GM21723 (cell line): ENCODE measurements at regions not wholly inside any gene's neighbourhood (a gene's known extent, or its start where the extent isn't known, plus 50 kb on each side); places are given as distances from the start of the nearest gene placed in this dataset.

Experiments used
- ATAC-seq: cut with Tn5 transposase; IDR thresholded peaks from one replicate; pipeline ENCODE4 v1.9.1; 2021; ENCODE audit warnings: mild to moderate bottlenecking, moderate library complexity; ENCODE audit not compliant: unreplicated experiment

DNA sequence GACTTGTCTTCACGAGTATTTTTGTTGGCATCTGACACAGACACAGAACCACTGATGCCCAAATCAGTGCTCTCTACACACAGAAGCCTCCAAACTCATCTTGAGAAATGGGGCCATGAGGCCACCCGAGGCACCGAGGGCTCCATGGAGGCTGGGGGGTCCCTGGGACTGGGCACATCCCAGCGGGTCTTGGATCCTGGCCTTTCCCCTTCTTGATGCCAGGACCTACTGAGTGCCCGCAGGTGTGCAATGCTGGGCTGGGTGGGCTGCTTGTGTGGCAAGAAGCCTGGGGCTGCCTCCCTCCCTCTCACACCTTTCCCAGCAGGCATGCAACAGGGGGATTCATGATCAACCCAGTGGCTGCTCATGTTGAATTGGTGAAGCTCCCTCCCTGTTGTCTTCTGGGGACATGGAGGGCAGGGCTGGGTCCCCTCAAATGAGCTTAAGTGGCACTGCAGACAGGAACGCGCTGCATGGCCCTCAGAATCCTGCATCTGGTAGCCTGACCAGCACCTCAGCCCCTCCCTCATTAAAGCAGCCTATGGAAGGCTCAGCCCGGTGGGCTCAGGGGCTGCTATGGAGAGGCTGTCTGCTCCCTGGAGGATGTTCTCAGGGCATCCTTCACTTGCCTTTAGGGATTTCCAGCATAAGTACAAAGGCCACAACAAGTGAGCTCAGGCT lies 63.7 kb upstream of the SIMC1 start:
- ATAC-seq = no peak

DNA sequence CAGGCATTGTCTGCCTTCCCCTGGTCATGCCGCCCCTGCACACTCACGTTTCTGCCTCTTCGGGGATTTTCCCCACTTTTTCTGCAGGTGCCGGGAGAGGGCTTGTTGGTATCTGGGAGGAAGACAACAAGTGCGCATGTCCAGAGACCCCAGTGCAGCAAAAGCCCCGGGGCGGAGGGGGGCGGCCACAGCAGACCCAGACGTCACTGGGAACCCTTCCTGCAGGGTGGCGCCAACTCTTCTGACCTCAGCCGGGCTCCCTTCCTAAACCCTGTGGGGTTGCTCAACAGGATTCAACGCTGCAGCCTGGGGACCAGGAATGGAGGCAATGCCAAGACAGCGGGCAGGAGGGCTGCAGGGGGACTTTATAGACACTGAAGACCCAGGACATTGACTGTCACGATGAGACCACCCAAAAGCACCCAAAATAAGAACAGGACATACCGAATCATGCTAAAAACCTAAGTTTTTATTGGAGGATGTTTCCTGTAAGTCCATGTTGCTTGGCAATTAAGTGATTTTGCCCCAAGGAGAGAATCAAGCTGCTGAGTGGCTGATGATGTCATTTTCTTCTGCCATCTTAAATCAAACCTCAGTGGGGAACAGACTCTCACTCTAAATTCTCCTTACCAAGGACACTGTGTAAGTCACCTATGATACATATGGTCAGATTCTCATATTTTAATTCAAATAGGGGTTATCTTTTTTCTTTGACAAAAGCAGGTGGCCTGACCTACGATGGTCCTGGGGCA lies 62.9 kb upstream of the SIMC1 start:
- ATAC-seq = no peak

DNA sequence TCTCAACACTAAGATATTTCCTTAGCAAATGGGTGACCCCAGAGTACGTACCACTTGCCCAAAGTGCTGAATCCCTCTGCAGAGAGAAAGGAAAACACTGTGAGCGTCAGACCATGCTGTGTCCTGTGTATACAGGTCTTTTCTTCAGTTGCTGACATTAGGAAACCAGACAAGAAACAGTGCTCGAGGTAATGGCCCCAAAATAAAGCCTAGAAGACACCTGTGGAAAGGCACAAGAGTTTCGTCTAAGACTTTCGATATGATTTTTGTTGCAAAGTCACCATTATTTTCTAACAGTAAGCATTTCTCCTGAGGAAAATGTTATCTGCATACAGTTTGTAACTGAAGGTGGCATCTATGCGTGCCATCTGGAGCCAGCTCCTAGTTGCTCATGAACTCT lies 62.0 kb upstream of the SIMC1 start:
- no peak for ATAC-seq

DNA sequence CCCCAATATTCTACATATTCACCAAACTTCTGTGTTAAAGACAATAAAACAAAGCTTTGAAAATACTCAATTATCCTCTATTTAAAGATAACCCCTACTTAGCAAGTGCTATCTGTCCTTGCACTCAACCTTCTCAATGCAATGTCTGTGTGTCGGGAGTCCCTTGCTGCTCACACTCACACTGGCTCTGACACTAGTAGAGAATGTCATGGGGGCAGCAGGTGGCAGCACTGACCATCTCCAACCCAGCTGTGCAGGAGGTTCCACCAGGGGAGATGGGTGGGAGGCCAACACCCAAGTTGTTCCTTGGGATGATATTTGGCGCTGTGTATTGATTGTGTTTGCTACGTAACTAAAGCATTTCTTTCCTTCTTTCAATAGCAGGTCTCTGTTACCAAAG lies 59.4 kb upstream of the SIMC1 start:
- ATAC-seq = no peak

DNA sequence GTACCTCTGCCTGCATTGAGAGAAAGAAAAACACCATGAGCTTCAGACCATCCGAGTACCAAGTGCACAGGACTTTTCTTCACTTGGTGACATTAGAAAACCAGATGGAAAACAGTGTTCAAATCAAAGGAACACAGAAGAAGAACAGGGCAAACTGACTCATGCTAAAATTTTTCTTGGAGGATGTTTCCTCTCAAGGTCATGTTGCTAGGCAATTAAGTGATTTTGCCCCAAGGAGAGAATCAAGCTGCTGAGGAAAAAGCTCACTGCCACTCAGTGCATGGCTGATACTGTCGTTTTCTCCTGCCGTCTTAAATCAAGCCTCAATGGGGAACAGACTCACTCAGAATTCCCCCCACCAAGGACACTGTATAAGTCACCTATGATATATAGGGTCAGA lies 57.9 kb upstream of the SIMC1 start:
- no peak for ATAC-seq

DNA sequence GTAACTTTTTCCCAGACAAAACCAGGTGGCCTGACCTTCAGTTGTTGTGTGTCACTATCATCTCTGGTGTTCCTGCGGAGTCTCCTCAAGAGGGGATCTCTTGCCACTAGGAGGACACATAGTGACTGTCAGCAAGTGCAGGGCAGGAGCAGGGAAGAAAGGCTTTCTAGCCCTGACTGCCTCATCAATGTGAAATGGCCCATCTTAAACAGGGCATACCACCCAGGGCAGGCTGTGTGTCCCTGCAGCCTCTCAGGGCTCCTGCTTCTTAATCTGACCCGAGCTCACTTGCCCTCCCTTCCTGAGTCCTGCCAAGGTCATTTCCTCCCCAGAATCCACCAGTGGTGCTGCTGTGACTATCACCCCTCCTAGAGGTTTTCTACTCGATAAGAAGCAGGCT lies 57.4 kb upstream of the SIMC1 start:
- ATAC-seq = no peak

DNA sequence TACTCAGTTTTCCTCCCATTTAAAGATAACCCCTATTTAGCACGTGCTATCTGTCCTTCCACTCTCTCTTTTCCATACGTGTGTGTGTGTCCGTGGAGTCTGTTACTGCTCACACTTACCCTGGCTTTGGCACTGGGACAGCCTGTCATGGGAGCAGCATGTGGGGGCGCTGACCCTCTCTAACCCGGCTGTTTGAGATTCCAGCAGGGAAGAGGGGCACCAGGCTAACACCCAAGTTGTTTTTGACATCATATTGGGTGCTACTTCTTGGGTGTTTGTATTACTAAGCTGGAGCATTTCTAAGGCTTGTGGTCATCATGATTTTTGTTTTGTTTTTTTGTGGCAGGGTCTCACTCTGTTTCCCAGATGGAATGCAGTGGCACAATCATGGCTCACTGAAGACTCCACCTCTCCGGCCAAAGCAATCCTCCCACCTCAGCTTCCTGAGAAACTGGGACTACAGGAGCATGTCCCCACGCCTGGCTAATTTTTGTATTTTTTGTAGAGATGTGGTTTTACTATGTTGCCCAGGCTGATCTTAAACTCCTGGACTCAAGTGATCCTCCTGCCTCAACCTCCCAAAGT lies 56.9 kb upstream of the SIMC1 start:
- ATAC-seq = no peak

DNA sequence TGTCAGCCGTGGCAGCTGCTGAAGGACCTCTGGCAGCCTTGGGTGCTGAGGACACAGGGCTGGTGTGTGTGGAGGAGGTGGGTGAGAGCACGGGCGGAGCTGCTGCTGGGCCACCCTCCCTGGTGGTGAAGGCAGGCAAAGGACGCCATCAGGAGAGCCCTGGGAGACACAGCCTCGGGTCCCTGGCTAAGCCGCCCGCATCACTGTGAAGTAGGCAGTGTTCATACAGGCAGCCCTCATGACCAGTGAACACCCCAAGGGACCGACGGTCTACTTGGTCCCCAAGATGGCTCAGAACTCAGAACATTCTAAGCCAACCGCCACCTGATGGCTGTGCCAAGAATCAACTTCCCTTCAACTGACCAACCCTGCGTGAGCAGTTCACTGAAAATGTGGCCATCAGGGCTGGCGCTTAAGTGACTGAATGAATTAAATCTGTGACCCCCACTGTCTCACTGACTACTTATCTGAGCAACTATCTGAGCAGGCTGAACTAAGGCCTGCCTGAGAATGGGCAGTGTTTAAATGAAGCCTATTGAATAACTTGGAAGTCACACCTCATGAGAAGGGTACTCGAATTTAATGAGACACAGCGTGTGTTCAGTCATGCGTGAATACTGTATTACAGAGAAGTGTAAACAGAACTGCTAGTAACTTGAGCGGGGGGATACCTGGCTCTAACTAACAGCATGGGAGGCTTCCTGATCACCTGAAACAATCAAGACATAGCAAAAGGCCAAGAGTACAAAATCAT lies 54.7 kb upstream of the SIMC1 start:
- no peak for ATAC-seq

DNA sequence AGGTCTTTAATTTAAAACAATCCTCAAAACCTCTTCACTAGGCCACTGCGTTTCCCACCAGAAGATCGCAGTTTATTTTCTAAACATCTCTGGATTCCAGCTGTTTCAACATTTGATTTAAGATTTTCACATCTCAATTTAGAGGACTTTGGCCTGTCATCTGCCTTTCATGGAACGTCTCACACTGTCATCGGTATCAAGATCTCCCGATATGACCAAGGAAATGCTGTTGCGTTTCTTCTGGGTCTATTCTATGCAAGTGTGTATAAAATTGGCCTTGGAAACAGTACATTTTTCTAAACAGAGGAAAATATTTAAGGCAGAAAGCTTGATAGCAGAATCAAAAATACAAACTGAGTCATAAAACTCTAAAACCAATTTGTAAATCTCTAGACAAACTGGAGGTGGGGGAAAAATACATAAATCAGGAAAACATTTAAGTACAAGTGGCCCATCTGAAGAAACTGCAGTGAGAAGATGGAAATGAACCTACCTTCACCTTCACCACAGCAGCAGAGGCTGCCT lies 53.6 kb upstream of the SIMC1 start:
- no peak for ATAC-seq

DNA sequence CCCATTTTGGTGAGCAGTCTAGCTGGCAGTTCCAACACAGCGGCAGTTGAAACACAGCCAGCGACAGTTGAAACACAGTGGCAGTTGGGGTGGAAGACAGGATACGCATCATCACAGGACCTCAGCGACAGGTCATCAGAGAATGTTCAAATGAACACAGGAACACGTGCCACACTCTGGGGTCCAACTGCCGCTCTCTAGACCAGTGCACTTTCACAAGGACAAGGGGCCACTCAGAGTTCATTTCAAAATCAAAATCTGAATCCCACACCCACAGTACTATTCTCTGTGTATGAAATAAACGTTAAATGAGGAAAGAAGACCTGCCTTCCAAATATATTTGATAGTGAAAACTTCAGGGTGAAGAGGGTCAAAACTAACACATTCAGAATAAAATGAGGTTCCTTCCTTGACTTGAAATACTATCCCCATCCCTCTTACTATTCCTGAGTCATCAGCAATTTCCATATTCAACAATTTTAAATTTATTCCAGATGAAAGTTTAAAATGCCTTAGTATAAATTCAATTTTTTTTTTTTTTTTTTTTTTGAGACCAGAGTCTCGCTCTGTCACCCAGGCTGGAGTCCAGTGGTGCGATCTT lies 53.0 kb upstream of the SIMC1 start:
- ATAC-seq = no peak

DNA sequence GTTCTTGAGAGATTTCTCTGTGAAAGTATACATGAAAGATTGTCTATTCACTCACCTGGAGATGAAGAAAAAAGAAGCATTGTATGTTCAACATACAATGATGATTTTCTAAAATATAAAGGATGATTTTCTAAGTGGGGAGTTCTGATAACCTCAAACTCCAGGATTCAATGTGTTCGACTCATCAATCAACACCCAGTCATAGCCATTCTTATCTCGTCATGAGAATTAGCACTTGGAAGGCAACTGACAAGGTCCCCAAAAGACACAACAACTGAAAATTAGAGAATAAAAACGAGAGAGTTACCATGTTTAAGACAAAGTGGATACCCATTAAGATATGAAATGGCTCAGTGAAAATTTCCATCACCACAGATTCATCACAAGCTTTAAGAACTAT lies 52.1 kb upstream of the SIMC1 start:
- ATAC-seq = no peak

DNA sequence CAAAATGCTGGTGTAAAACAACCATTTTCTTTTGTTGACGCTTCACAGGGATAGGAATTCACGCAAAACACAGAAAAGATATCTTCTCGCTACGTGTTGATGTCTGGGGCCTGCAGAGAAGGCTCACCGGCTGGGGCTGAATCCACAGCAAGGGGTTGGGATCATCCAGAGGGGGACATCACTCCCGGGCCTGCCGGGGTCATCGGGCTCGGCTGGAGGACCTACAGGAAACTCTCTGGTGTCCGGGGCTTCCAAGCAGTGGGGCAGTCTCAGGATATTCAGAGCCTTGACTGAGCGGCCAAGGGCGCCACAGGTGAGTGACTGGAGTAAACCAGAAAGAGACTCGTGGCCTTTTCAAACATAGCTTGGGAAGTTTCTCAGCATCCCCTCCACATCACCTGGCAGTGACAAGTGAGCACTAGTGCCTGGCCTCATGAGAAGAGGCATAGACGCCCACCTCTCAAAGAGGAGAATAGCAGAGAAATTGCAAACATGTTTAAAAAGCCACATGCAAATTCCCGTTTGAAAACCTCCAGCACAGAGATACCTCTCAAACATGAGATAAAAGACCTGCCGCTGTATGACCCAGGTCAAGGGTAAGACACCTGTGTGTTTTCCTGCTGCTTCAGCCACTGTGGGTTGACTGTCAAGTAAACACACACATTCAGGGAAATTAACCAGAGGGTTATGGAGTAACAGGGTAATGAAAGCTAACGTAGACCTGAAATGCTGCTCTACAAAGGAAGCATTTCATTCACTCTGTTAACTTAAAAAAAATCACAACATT lies 50.8 kb upstream of the SIMC1 start:
- no peak for ATAC-seq

DNA sequence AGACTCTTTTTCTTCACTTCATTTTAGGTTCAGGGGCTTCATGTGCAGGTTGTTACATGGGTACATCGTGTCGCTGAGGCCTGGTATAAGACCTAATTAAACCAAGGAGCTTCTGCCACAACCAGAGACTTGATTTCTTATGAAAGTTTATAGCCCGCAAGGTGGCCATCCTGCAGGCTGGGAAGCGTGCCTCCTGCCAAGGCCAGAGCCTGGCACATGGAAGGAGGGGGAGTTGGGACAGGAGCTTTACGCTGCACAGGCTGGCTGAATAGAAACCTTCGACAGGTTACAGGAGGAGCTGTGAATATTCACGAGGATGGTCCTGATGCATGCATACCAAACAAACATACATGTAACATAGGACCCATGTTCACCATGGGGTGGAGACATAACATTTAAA lies 50.1 kb upstream of the SIMC1 start:
- no peak for ATAC-seq
